ENCODE measurements at regions not wholly inside any gene's neighbourhood (a gene's known extent, or its start where the extent isn't known, plus 50 kb on each side); places are given as distances from the start of the nearest gene placed in this dataset.
A peak's percentile ranks its signal among the peaks of the same experiment; 100 is the strongest.

GRCh38 chr2:120441744-120442471 is 96.0 kb downstream of the INHBB start:
- Histone ChIP-seq H3K4me2 (ENCODE audit: low read depth, low read length) (peak overlapping the region; percentile 69), H3K36me3 (replicated peaks in 1 of 2; ENCODE audit: control insufficient read depth in 1 of 2, insufficient read depth in 2 of 2, low read length in 2 of 2) (no peaks in the 10 kb centered on the region), H3K4me3 (replicated peaks in 1 of 3; ENCODE audit: insufficient read depth in 1 of 3, low read depth in 2 of 3, low read length in 3 of 3) (peak overlapping the region in 2 of 3 experiments; percentile 32 to 60; a peak in 2 of 6 replicates), H4K20me1 (ENCODE audit: insufficient read depth, low read length) (0 out of 2 replicates have a peak, but pooled peaks cover 3% of the 10 kb centered on the region), H3K27me3 (ENCODE audit: control insufficient read depth in 1 of 2, insufficient read depth in 2 of 2, low read length in 2 of 2) (peaks cover 18 to 79% of the 10 kb centered on the region in 2 experiments), H2AFZ (ENCODE audit: low read length) (no peak overlapping the region), H3K9me3 (ENCODE audit: low read length) (no peaks in the 10 kb centered on the region), H3K27ac (ENCODE audit: extremely low read length, insufficient read depth, low read length) (no peak overlapping the region), H3K9ac (ENCODE audit: insufficient read depth, low read depth, low read length) (peak overlapping the region; percentile 26), H3K79me2 (ENCODE audit: insufficient read depth, low read length) (no peaks in the 10 kb centered on the region), H3K4me1 (ENCODE audit: insufficient read depth, low read length) (peaks cover 43% of the 10 kb centered on the region)
- intact Hi-C loops (cut with micrococcal nuclease; ENCODE audit: unreplicated experiment) (loop anchor here (1.0 kb wide), 2 partner anchors 24 to 112 kb away; no protein-coding TSS in a partner anchor), in situ Hi-C loops (cut with HindIII; ENCODE audit: extremely low pct_ligation_motif_present, low pct_unique_long_range_greater_than_20kb) (no loop called here)
- FAIRE-seq (no peak), ATAC-seq (peak; percentile 78), DNase-seq (ENCODE audit: low spot score) (peak; percentile 77)
- CTCF ChIA-PET (ENCODE audit: low intra/inter-chr PET ratio, low total read pairs) = no interaction called here
- 6% methylated on average over 39 of the region's 41 CpGs for WGBS (ENCODE audit: low lambda C conversion rate)
- BruUV-seq (replicated peaks) = no TSS peak
- POLR2A ChIA-PET = interaction anchor here (1.5 to 2.8 kb wide), 2 partner anchors 24 to 110 kb away, joined by 3 to 22 read pairs; no protein-coding TSS in a partner anchor
- no peak for TF ChIP-seq ZKSCAN5 (CRISPR knock-in tag; IDR thresholded peaks at IDR 0.05)
- TF ChIP-seq TEAD3 (CRISPR knock-in tag; optimal IDR thresholded peaks at IDR 0.05; ENCODE audit: borderline replicate concordance) = peak; percentile 57
- TF ChIP-seq ZNF598 (CRISPR knock-in tag; IDR thresholded peaks at IDR 0.05; ENCODE audit: borderline replicate concordance) = no peak
- TF ChIP-seq ZNF607 (CRISPR knock-in tag; IDR thresholded peaks at IDR 0.05; ENCODE audit: borderline replicate concordance) = no peak
- peak; percentile 74; the same call in 1 of the 2 replicates for TF ChIP-seq MYC (CRISPR knock-in tag; IDR thresholded peaks at IDR 0.05; ENCODE audit: borderline replicate concordance)
- TF ChIP-seq YEATS2 (CRISPR knock-in tag; IDR thresholded peaks at IDR 0.05; ENCODE audit: borderline replicate concordance) = no peak
- TF ChIP-seq ZNF253 (CRISPR knock-in tag; IDR thresholded peaks at IDR 0.05; ENCODE audit: borderline replicate concordance) = no peak
- TF ChIP-seq KMT2B (CRISPR knock-in tag; IDR thresholded peaks at IDR 0.05) = peak; percentile 43; the same call in 1 of the 2 replicates
- peak; percentile 58; the same call in 1 of the 2 replicates for TF ChIP-seq GATAD2A (CRISPR knock-in tag; IDR thresholded peaks at IDR 0.05)
- no peak for TF ChIP-seq NR2C2 (CRISPR knock-in tag; IDR thresholded peaks at IDR 0.05; ENCODE audit: borderline replicate concordance)
- TF ChIP-seq ZNF407 (CRISPR knock-in tag; IDR thresholded peaks at IDR 0.05; ENCODE audit: not compliant biosample characterization) = no peak
- TF ChIP-seq SUZ12 (IDR thresholded peaks at IDR 0.05; ENCODE audit: low read depth, low read length) = no peak
- 0 out of 2 replicates have a peak, but pooled peaks have one; percentile 32 for TF ChIP-seq SAP130 (CRISPR knock-in tag; IDR thresholded peaks at IDR 0.05; ENCODE audit: low read depth)
- no peak for TF ChIP-seq PHF5A (CRISPR knock-in tag; IDR thresholded peaks at IDR 0.05; ENCODE audit: low read depth, unreplicated experiment)
- no peak for TF ChIP-seq SRF (IDR thresholded peaks at IDR 0.05; ENCODE audit: low read depth, low read length)
- peak in 1 of 2 experiments; percentile 29; a peak in 1 of 4 replicates for TF ChIP-seq ATF4 (CRISPR knock-in tag; IDR thresholded peaks at IDR 0.05)
